ENCODE measurements at regions not wholly inside any gene's neighbourhood (a gene's known extent, or its start where the extent isn't known, plus 50 kb on each side); places are given as distances from the start of the nearest gene placed in this dataset.

- TF ChIP-seq CEBPZ (IDR thresholded peaks at IDR 0.05; ENCODE audit: low read length) (no peak), CTCF (CRISPR knock-in tag; IDR thresholded peaks at IDR 0.05) (no peak), POLR2AphosphoS5 (IDR thresholded peaks at IDR 0.05; ENCODE audit: low read depth, low read length) (no peak), ZBTB7A (CRISPR knock-in tag; IDR thresholded peaks at IDR 0.05) (no peak), REST (IDR thresholded peaks at IDR 0.05; ENCODE audit: borderline replicate concordance in 1 of 2, low read depth in 1 of 2, low read length in 2 of 2) (no peak)
Observed at GRCh38 chrX:69313617-69314290, 148.5 kb upstream of the PJA1 start.

All from HepG2 (cell line).